ENCODE measurements at regions not wholly inside any gene's neighbourhood (a gene's known extent, or its start where the extent isn't known, plus 50 kb on each side); places are given as distances from the start of the nearest gene placed in this dataset.

DNA sequence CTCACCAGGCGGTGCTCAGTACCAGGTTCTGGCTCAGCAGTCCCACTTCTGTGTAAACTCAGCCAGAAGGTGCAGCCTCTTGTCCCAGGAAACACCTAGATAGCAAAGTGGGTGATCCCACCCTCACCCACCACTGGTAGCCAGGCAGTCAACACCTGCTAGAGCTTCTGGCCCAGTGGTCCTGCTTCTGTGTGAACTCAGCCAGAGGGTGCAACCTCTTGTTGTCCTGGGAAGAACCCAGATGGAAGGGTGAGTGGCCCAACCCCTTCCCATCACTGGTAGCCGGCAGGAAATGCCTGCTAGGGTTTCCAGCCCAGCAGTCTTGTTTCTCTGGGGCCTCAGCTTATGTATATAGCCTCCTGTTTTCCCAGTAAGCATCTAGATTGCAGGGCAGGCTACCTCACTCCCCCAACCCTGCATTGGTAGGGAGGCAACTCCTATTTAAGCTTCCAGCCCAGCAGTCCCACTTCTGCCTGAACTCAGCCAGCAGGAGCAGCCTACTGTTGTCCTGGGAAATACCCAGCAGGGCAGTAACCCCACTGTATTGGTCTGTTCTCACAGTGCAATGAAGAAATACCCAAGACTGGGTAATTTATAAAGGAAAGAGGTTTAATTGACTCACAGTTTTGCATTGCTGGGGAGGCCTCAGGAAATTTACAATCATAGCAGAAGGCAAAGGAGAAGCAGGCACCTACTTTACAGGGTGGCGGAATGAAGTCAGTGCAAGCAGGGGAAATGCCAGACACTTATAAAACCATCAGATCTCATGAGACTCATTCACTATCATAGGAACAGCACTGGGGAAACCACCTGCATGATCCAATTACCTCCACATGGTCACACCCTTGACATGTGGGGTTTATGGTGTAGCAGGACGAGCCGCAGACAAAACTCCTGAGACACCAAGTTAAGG is 110.6 kb downstream of the DTWD1 start:
- TF ChIP-seq EP300 (IDR thresholded peaks at IDR 0.05) (no peak), POLR2AphosphoS5 (IDR thresholded peaks at IDR 0.05) (no peak)
- TF ChIP-seq, protein P1, sequence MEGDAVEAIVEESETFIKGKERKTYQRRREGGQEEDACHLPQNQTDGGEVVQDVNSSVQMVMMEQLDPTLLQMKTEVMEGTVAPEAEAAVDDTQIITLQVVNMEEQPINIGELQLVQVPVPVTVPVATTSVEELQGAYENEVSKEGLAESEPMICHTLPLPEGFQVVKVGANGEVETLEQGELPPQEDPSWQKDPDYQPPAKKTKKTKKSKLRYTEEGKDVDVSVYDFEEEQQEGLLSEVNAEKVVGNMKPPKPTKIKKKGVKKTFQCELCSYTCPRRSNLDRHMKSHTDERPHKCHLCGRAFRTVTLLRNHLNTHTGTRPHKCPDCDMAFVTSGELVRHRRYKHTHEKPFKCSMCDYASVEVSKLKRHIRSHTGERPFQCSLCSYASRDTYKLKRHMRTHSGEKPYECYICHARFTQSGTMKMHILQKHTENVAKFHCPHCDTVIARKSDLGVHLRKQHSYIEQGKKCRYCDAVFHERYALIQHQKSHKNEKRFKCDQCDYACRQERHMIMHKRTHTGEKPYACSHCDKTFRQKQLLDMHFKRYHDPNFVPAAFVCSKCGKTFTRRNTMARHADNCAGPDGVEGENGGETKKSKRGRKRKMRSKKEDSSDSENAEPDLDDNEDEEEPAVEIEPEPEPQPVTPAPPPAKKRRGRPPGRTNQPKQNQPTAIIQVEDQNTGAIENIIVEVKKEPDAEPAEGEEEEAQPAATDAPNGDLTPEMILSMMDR (IDR thresholded peaks at IDR 0.05): no peak
